ENCODE measurements at regions not wholly inside any gene's neighbourhood (a gene's known extent, or its start where the extent isn't known, plus 50 kb on each side); places are given as distances from the start of the nearest gene placed in this dataset.

GRCh38 chr22:47299211-47299862, 536.9 kb downstream of the TBC1D22A start:
- no peaks in the 10 kb centered on the region for H3K36me3 ChIP-seq (ENCODE audit: control insufficient read depth in 5 of 5, insufficient read depth in 5 of 5, low read length in 5 of 5)
- H3K27me3 ChIP-seq (ENCODE audit: control insufficient read depth in 5 of 5, insufficient read depth in 4 of 5, low read length in 5 of 5) = peaks cover 3 to 27% (median 12%) of the 10 kb centered on the region in 5 donors
- H3K4me3 ChIP-seq (ENCODE audit: low read depth in 1 of 5, low read length in 5 of 5) = no peak overlapping the region
- no peak overlapping the region for H3K9ac ChIP-seq (ENCODE audit: low read length in 5 of 5)
- peaks cover 0 to 5% (median 0%) of the 10 kb centered on the region in 5 donors for H3K9me3 ChIP-seq (ENCODE audit: control insufficient read depth in 5 of 5, low read length in 5 of 5)
- no peaks in the 10 kb centered on the region for H3K4me1 ChIP-seq (ENCODE audit: control insufficient read depth in 5 of 5, insufficient read depth in 5 of 5, low read length in 5 of 5)
- H3K27ac ChIP-seq (ENCODE audit: low read depth, low read length) = no peak overlapping the region

- Histone ChIP-seq H3K9ac (ENCODE audit: low read length in 5 of 5) (no peak overlapping the region), H3K27ac (ENCODE audit: low read depth, low read length) (no peak overlapping the region), H3K9me3 (ENCODE audit: control insufficient read depth in 5 of 5, low read length in 5 of 5) (peaks cover 0 to 5% (median 0%) of the 10 kb centered on the region in 5 donors), H3K4me1 (ENCODE audit: control insufficient read depth in 5 of 5, insufficient read depth in 5 of 5, low read length in 5 of 5) (no peaks in the 10 kb centered on the region), H3K36me3 (ENCODE audit: control insufficient read depth in 5 of 5, insufficient read depth in 5 of 5, low read length in 5 of 5) (no peaks in the 10 kb centered on the region), H3K4me3 (ENCODE audit: low read depth in 1 of 5, low read length in 5 of 5) (no peak overlapping the region), H3K27me3 (ENCODE audit: control insufficient read depth in 5 of 5, insufficient read depth in 4 of 5, low read length in 5 of 5) (peaks cover 6 to 30% (median 18%) of the 10 kb centered on the region in 5 donors)
Measured at GRCh38 chr22:47298017-47298785, 535.8 kb downstream of the TBC1D22A start.

GRCh38 chr22:47297261-47298016, 535.0 kb downstream of the TBC1D22A start:
- no peak overlapping the region for H3K9ac ChIP-seq (ENCODE audit: low read length in 5 of 5)
- no peak overlapping the region for H3K27ac ChIP-seq (ENCODE audit: low read depth, low read length)
- H3K9me3 ChIP-seq (ENCODE audit: control insufficient read depth in 5 of 5, low read length in 5 of 5) = peaks cover 0 to 5% (median 0%) of the 10 kb centered on the region in 5 donors
- no peaks in the 10 kb centered on the region for H3K4me1 ChIP-seq (ENCODE audit: control insufficient read depth in 5 of 5, insufficient read depth in 5 of 5, low read length in 5 of 5)
- H3K36me3 ChIP-seq (ENCODE audit: control insufficient read depth in 5 of 5, insufficient read depth in 5 of 5, low read length in 5 of 5) = no peaks in the 10 kb centered on the region
- peaks cover 6 to 30% (median 18%) of the 10 kb centered on the region in 5 donors for H3K27me3 ChIP-seq (ENCODE audit: control insufficient read depth in 5 of 5, insufficient read depth in 4 of 5, low read length in 5 of 5)
- H3K4me3 ChIP-seq (ENCODE audit: low read depth in 1 of 5, low read length in 5 of 5) = no peak overlapping the region

GRCh38 chr22:47296405-47297260, 534.2 kb downstream of the TBC1D22A start:
- Histone ChIP-seq H3K36me3 (ENCODE audit: control insufficient read depth in 5 of 5, insufficient read depth in 5 of 5, low read length in 5 of 5) (no peaks in the 10 kb centered on the region), H3K27me3 (ENCODE audit: control insufficient read depth in 5 of 5, insufficient read depth in 4 of 5, low read length in 5 of 5) (peaks cover 6 to 30% (median 18%) of the 10 kb centered on the region in 5 donors), H3K9me3 (ENCODE audit: control insufficient read depth in 5 of 5, low read length in 5 of 5) (peaks cover 0 to 5% (median 0%) of the 10 kb centered on the region in 5 donors), H3K4me3 (ENCODE audit: low read depth in 1 of 5, low read length in 5 of 5) (no peak overlapping the region), H3K4me1 (ENCODE audit: control insufficient read depth in 5 of 5, insufficient read depth in 5 of 5, low read length in 5 of 5) (no peaks in the 10 kb centered on the region), H3K27ac (ENCODE audit: low read depth, low read length) (no peak overlapping the region), H3K9ac (ENCODE audit: low read length in 5 of 5) (no peak overlapping the region)

- Histone ChIP-seq H3K36me3 (ENCODE audit: control insufficient read depth in 5 of 5, insufficient read depth in 5 of 5, low read length in 5 of 5) (no peaks in the 10 kb centered on the region), H3K27ac (ENCODE audit: low read depth, low read length) (no peak overlapping the region), H3K27me3 (ENCODE audit: control insufficient read depth in 5 of 5, insufficient read depth in 4 of 5, low read length in 5 of 5) (peaks cover 6 to 30% (median 18%) of the 10 kb centered on the region in 5 donors), H3K9me3 (ENCODE audit: control insufficient read depth in 5 of 5, low read length in 5 of 5) (peaks cover 0 to 5% (median 0%) of the 10 kb centered on the region in 5 donors), H3K9ac (ENCODE audit: low read length in 5 of 5) (no peak overlapping the region), H3K4me1 (ENCODE audit: control insufficient read depth in 5 of 5, insufficient read depth in 5 of 5, low read length in 5 of 5) (no peaks in the 10 kb centered on the region), H3K4me3 (ENCODE audit: low read depth in 1 of 5, low read length in 5 of 5) (no peak overlapping the region)
Measured at GRCh38 chr22:47295982-47296381, 533.5 kb downstream of the TBC1D22A start.

- Histone ChIP-seq H3K4me3 (ENCODE audit: low read depth in 1 of 5, low read length in 5 of 5) (no peak overlapping the region), H3K36me3 (ENCODE audit: control insufficient read depth in 5 of 5, insufficient read depth in 5 of 5, low read length in 5 of 5) (no peaks in the 10 kb centered on the region), H3K4me1 (ENCODE audit: control insufficient read depth in 5 of 5, insufficient read depth in 5 of 5, low read length in 5 of 5) (no peaks in the 10 kb centered on the region), H3K27me3 (ENCODE audit: control insufficient read depth in 5 of 5, insufficient read depth in 4 of 5, low read length in 5 of 5) (peaks cover 6 to 29% (median 21%) of the 10 kb centered on the region in 5 donors), H3K27ac (ENCODE audit: low read depth, low read length) (no peak overlapping the region), H3K9me3 (ENCODE audit: control insufficient read depth in 5 of 5, low read length in 5 of 5) (peaks cover 0 to 5% (median 0%) of the 10 kb centered on the region in 5 donors), H3K9ac (ENCODE audit: low read length in 5 of 5) (no peak overlapping the region)
Measured at GRCh38 chr22:47295226-47295901, 532.9 kb downstream of the TBC1D22A start.

GRCh38 chr22:47294576-47294975, 532.1 kb downstream of the TBC1D22A start:
- Histone ChIP-seq H3K9ac (ENCODE audit: low read length in 5 of 5) (no peak overlapping the region), H3K27ac (ENCODE audit: low read depth, low read length) (no peak overlapping the region), H3K9me3 (ENCODE audit: control insufficient read depth in 5 of 5, low read length in 5 of 5) (peaks cover 0 to 3% (median 0%) of the 10 kb centered on the region in 5 donors), H3K36me3 (ENCODE audit: control insufficient read depth in 5 of 5, insufficient read depth in 5 of 5, low read length in 5 of 5) (no peaks in the 10 kb centered on the region), H3K27me3 (ENCODE audit: control insufficient read depth in 5 of 5, insufficient read depth in 4 of 5, low read length in 5 of 5) (peaks cover 6 to 28% (median 21%) of the 10 kb centered on the region in 5 donors), H3K4me1 (ENCODE audit: control insufficient read depth in 5 of 5, insufficient read depth in 5 of 5, low read length in 5 of 5) (no peaks in the 10 kb centered on the region), H3K4me3 (ENCODE audit: low read depth in 1 of 5, low read length in 5 of 5) (no peak overlapping the region)

- Histone ChIP-seq H3K9me3 (ENCODE audit: control insufficient read depth in 5 of 5, low read length in 5 of 5) (peaks cover 0 to 2% (median 0%) of the 10 kb centered on the region in 5 donors), H3K27me3 (ENCODE audit: control insufficient read depth in 5 of 5, insufficient read depth in 4 of 5, low read length in 5 of 5) (peaks cover 9 to 28% (median 24%) of the 10 kb centered on the region in 5 donors), H3K27ac (ENCODE audit: low read depth, low read length) (no peak overlapping the region), H3K36me3 (ENCODE audit: control insufficient read depth in 5 of 5, insufficient read depth in 5 of 5, low read length in 5 of 5) (no peaks in the 10 kb centered on the region), H3K9ac (ENCODE audit: low read length in 5 of 5) (no peak overlapping the region), H3K4me1 (ENCODE audit: control insufficient read depth in 5 of 5, insufficient read depth in 5 of 5, low read length in 5 of 5) (no peaks in the 10 kb centered on the region), H3K4me3 (ENCODE audit: low read depth in 1 of 5, low read length in 5 of 5) (no peak overlapping the region)
Measured at GRCh38 chr22:47294222-47294532, 531.7 kb downstream of the TBC1D22A start.
